BLaER1 treated with 17β-estradiol and CSF1 and Interleukin-3, amounts not matched to agents 10 nM and 100 nM (cell line): ENCODE measurements at regions not wholly inside any gene's neighbourhood (a gene's known extent, or its start where the extent isn't known, plus 50 kb on each side); places are given as distances from the start of the nearest gene placed in this dataset.

Experiments used
- H3K27ac ChIP-seq, 11 experiments: shearing (Covaris generic); formaldehyde crosslinking; 2 replicates each; pipeline ENCODE4 v1.8.1; 2022
- H3K27me3 ChIP-seq, 11 experiments: shearing (Covaris generic); formaldehyde crosslinking; 2 replicates each; pipeline ENCODE4 v1.8.1; 2022
- H3K36me3 ChIP-seq, 11 experiments: shearing (Covaris generic); formaldehyde crosslinking; 2 replicates each; pipeline ENCODE4 v1.8.1; 2022
- H3K4me1 ChIP-seq, 10 experiments: shearing (Covaris generic); formaldehyde crosslinking; 2 replicates each; pipeline ENCODE4 v1.8.1; 2022
- H3K4me2 ChIP-seq, 11 experiments: shearing (Covaris generic); formaldehyde crosslinking; 2 replicates each; pipeline ENCODE4 v1.8.1; 2022
- H3K4me3 ChIP-seq, 10 experiments: shearing (Covaris generic); formaldehyde crosslinking; 2 replicates each; pipeline ENCODE4 v1.8.1; 2022
- H3K9ac ChIP-seq, 11 experiments: shearing (Covaris generic); formaldehyde crosslinking; 2 replicates each; pipeline ENCODE4 v1.8.1; 2022
- H3K9me3 ChIP-seq, 11 experiments: shearing (Covaris generic); formaldehyde crosslinking; replicated peaks in 1 of 11; 2 replicates each; pipeline ENCODE4 v1.8.1; 2022
- H4K20me1 ChIP-seq, 11 experiments: shearing (Covaris generic); formaldehyde crosslinking; 2 replicates each; pipeline ENCODE4 v1.8.1; 2022
- Cebpa-rat ChIP-seq, 11 experiments: shearing (Covaris generic); IDR thresholded peaks; 2 replicates each; pipeline ENCODE4 v1.8.1; 2022

GRCh38 chr7:157061979-157062378 is 51.5 kb upstream of the MNX1 start:
- Histone ChIP-seq H3K9ac (no peak overlapping the region), H3K9me3 (peaks cover 39 to 63% (median 51%) of the 10 kb centered on the region in 11 experiments)

GRCh38 chr7:157065046-157065445 is 54.6 kb upstream of the MNX1 start:
- peaks cover 0 to 7% (median 0%) of the 10 kb centered on the region in 11 experiments; a peak in 4 of 22 replicates for H3K27me3 ChIP-seq
- peaks cover 46 to 72% (median 57%) of the 10 kb centered on the region in 11 experiments for H3K9me3 ChIP-seq
- H4K20me1 ChIP-seq: no peaks in the 10 kb centered on the region
- no peak overlapping the region for H3K9ac ChIP-seq
- no peaks in the 10 kb centered on the region for H3K36me3 ChIP-seq
- no peak overlapping the region for H3K27ac ChIP-seq
- H3K4me1 ChIP-seq: no peaks in the 10 kb centered on the region
- no peak for TF ChIP-seq Cebpa-rat (IDR thresholded peaks at IDR 0.05)
- H3K4me2 ChIP-seq: no peak overlapping the region
- no peak overlapping the region for H3K4me3 ChIP-seq

More at GRCh38 chr7:157061979-157062378, 51.5 kb upstream of the MNX1 start:
- no peak overlapping the region for H3K4me2 ChIP-seq
- no peak overlapping the region for H3K27ac ChIP-seq
- H3K27me3 ChIP-seq: peaks cover 0 to 4% (median 0%) of the 10 kb centered on the region in 11 experiments; a peak in 4 of 22 replicates
- no peaks in the 10 kb centered on the region for H3K4me1 ChIP-seq
- H3K4me3 ChIP-seq: no peak overlapping the region
- TF ChIP-seq Cebpa-rat (IDR thresholded peaks at IDR 0.05): no peak
- no peaks in the 10 kb centered on the region for H3K36me3 ChIP-seq
- H4K20me1 ChIP-seq: no peaks in the 10 kb centered on the region

GRCh38 chr7:157072361-157072760 is 61.9 kb upstream of the MNX1 start:
- Histone ChIP-seq H3K4me1 (no peaks in the 10 kb centered on the region), H3K27ac (no peak overlapping the region), H3K36me3 (no peaks in the 10 kb centered on the region), H3K27me3 (peaks cover 0 to 3% (median 0%) of the 10 kb centered on the region in 11 experiments; a peak in 4 of 22 replicates), H3K4me2 (no peak overlapping the region), H3K9ac (no peak overlapping the region), H3K9me3 (peaks cover 3 to 26% (median 12%) of the 10 kb centered on the region in 11 experiments), H4K20me1 (no peaks in the 10 kb centered on the region), H3K4me3 (no peak overlapping the region)
- TF ChIP-seq Cebpa-rat (IDR thresholded peaks at IDR 0.05): no peak

GRCh38 chr7:157073335-157073734 is 62.9 kb upstream of the MNX1 start:
- no peak for TF ChIP-seq Cebpa-rat (IDR thresholded peaks at IDR 0.05)
- no peak overlapping the region for H3K4me2 ChIP-seq
- H3K27me3 ChIP-seq: no peaks in the 10 kb centered on the region
- H3K4me3 ChIP-seq: no peak overlapping the region
- H3K9me3 ChIP-seq: peaks cover 0 to 18% (median 8%) of the 10 kb centered on the region in 11 experiments; a peak in 10 of 22 replicates
- no peaks in the 10 kb centered on the region for H4K20me1 ChIP-seq
- no peak overlapping the region for H3K9ac ChIP-seq
- H3K36me3 ChIP-seq: no peaks in the 10 kb centered on the region
- H3K4me1 ChIP-seq: no peaks in the 10 kb centered on the region
- no peak overlapping the region for H3K27ac ChIP-seq

- H4K20me1 ChIP-seq: no peaks in the 10 kb centered on the region
- H3K4me1 ChIP-seq: no peaks in the 10 kb centered on the region
- H3K9ac ChIP-seq: no peak overlapping the region
- no peaks in the 10 kb centered on the region for H3K36me3 ChIP-seq
- H3K4me2 ChIP-seq: no peak overlapping the region
- no peak for TF ChIP-seq Cebpa-rat (IDR thresholded peaks at IDR 0.05)
- H3K27ac ChIP-seq: no peak overlapping the region
- no peaks in the 10 kb centered on the region for H3K27me3 ChIP-seq
- H3K9me3 ChIP-seq: peaks cover 0 to 18% (median 8%) of the 10 kb centered on the region in 11 experiments; a peak in 10 of 22 replicates
- H3K4me3 ChIP-seq: no peak overlapping the region
Measured at GRCh38 chr7:157073949-157074624, 63.6 kb upstream of the MNX1 start.

- H3K9ac ChIP-seq: no peak overlapping the region
- H3K27me3 ChIP-seq: no peaks in the 10 kb centered on the region
- no peak overlapping the region for H3K4me3 ChIP-seq
- no peaks in the 10 kb centered on the region for H3K36me3 ChIP-seq
- H4K20me1 ChIP-seq: no peaks in the 10 kb centered on the region
- no peaks in the 10 kb centered on the region for H3K4me1 ChIP-seq
- peaks cover 0 to 15% (median 8%) of the 10 kb centered on the region in 11 experiments; a peak in 8 of 22 replicates for H3K9me3 ChIP-seq
- TF ChIP-seq Cebpa-rat (IDR thresholded peaks at IDR 0.05): no peak
- no peak overlapping the region for H3K4me2 ChIP-seq
- H3K27ac ChIP-seq: no peak overlapping the region
Measured at GRCh38 chr7:157076466-157076865, 62.3 kb upstream of the UBE3C start.

- Histone ChIP-seq H3K4me3 (no peak overlapping the region), H3K9ac (no peak overlapping the region), H3K4me1 (no peaks in the 10 kb centered on the region), H4K20me1 (no peaks in the 10 kb centered on the region), H3K4me2 (no peak overlapping the region), H3K27ac (no peak overlapping the region), H3K27me3 (no peaks in the 10 kb centered on the region), H3K9me3 (peaks cover 1 to 12% (median 8%) of the 10 kb centered on the region in 11 experiments; a peak in 9 of 22 replicates), H3K36me3 (no peaks in the 10 kb centered on the region)
- no peak for TF ChIP-seq Cebpa-rat (IDR thresholded peaks at IDR 0.05)
Measured at GRCh38 chr7:157077021-157077420, 61.7 kb upstream of the UBE3C start.

- Histone ChIP-seq H3K4me3 (no peak overlapping the region), H3K27me3 (no peaks in the 10 kb centered on the region), H3K9ac (no peak overlapping the region), H3K4me2 (no peak overlapping the region), H3K27ac (no peak overlapping the region), H4K20me1 (no peaks in the 10 kb centered on the region), H3K4me1 (no peaks in the 10 kb centered on the region), H3K9me3 (peaks cover 8 to 20% (median 14%) of the 10 kb centered on the region in 11 experiments), H3K36me3 (no peaks in the 10 kb centered on the region)
- no peak for TF ChIP-seq Cebpa-rat (IDR thresholded peaks at IDR 0.05)
Measured at GRCh38 chr7:157077986-157078644, 60.6 kb upstream of the UBE3C start.

GRCh38 chr7:157079116-157079515 is 59.6 kb upstream of the UBE3C start:
- no peak overlapping the region for H3K4me2 ChIP-seq

More at GRCh38 chr7:157079116-157079515, 59.6 kb upstream of the UBE3C start:
- Histone ChIP-seq H4K20me1 (no peaks in the 10 kb centered on the region), H3K27me3 (no peaks in the 10 kb centered on the region), H3K27ac (no peak overlapping the region), H3K9me3 (peaks cover 18 to 30% (median 24%) of the 10 kb centered on the region in 11 experiments), H3K4me1 (no peaks in the 10 kb centered on the region), H3K9ac (no peak overlapping the region), H3K36me3 (0 out of 22 replicates have a peak, but pooled peaks cover 0 to 4% (median 0%) of the 10 kb centered on the region in 11 experiments), H3K4me3 (no peak overlapping the region)
- no peak for TF ChIP-seq Cebpa-rat (IDR thresholded peaks at IDR 0.05)
